ENCODE measurements at regions not wholly inside any gene's neighbourhood (a gene's known extent, or its start where the extent isn't known, plus 50 kb on each side); places are given as distances from the start of the nearest gene placed in this dataset.

- no peak for TF ChIP-seq CHD7 (IDR thresholded peaks at IDR 0.05; ENCODE audit: insufficient replicate concordance, low read length)
- TF ChIP-seq EP300 (IDR thresholded peaks at IDR 0.05; ENCODE audit: borderline replicate concordance in 1 of 2, low read depth in 2 of 2, low read length in 2 of 2): no peak
- TF ChIP-seq RAD21 (IDR thresholded peaks at IDR 0.05 in 1 of 2, conservative IDR thresholded peaks at IDR 0.05 in 1 of 2; ENCODE audit: low read depth in 2 of 2, low read length in 2 of 2): peak; percentile 90 to 93
- TF ChIP-seq CBX8 (IDR thresholded peaks at IDR 0.05; ENCODE audit: borderline replicate concordance, low read depth, low read length): no peak
Observed at GRCh38 chr6:153947808-153948447, 91.1 kb upstream of the OPRM1 start (continued).
